ENCODE measurements at regions not wholly inside any gene's neighbourhood (a gene's known extent, or its start where the extent isn't known, plus 50 kb on each side); places are given as distances from the start of the nearest gene placed in this dataset.

- no peak overlapping the region for H3K4me2 ChIP-seq
- no peaks in the 10 kb centered on the region for H3K9me3 ChIP-seq (ENCODE audit: low read depth)
- TF ChIP-seq CTCF (IDR thresholded peaks at IDR 0.05; ENCODE audit: poor library complexity) = no peak
- no peak for TF ChIP-seq EZH2 (IDR thresholded peaks at IDR 0.05; ENCODE audit: borderline replicate concordance)
- TF ChIP-seq EZH2phosphoT487 (IDR thresholded peaks at IDR 0.05; ENCODE audit: low read depth, severe bottlenecking, unreplicated experiment) = no peak
- no peaks in the 10 kb centered on the region for H3K4me1 ChIP-seq (ENCODE audit: insufficient read depth)
- no peak for DNase-seq (ENCODE audit: low spot score)
- no peaks in the 10 kb centered on the region for H3K79me2 ChIP-seq
- no peaks in the 10 kb centered on the region for H3K36me3 ChIP-seq (replicated peaks; ENCODE audit: insufficient read depth, low read depth)
- no peak overlapping the region for H2AFZ ChIP-seq
- H4K20me1 ChIP-seq (ENCODE audit: insufficient read depth, poor library complexity, severe bottlenecking) = no peaks in the 10 kb centered on the region
- H3K4me3 ChIP-seq = no peak overlapping the region
- no peaks in the 10 kb centered on the region for H3K27me3 ChIP-seq
- WGBS (ENCODE audit: low lambda C conversion rate, missing lambda C conversion rate) = 68% methylated on average over 6 of the region's 6 CpGs
- no peaks in the 10 kb centered on the region for H3K9me2 ChIP-seq (replicated peaks; ENCODE audit: insufficient read depth)
- H3K27ac ChIP-seq = no peak overlapping the region
These were observed 378.3 kb upstream of the WWC1 start for GRCh38 chr5:167912941-167913665.

- no peaks in the 10 kb centered on the region for H3K9me2 ChIP-seq (replicated peaks; ENCODE audit: insufficient read depth)
- no peaks in the 10 kb centered on the region for H4K20me1 ChIP-seq (ENCODE audit: insufficient read depth, poor library complexity, severe bottlenecking)
- H3K36me3 ChIP-seq (replicated peaks; ENCODE audit: insufficient read depth, low read depth) = no peaks in the 10 kb centered on the region
- no peak overlapping the region for H3K4me3 ChIP-seq
- H3K4me1 ChIP-seq (ENCODE audit: insufficient read depth) = no peaks in the 10 kb centered on the region
- no peaks in the 10 kb centered on the region for H3K79me2 ChIP-seq
- DNase-seq (ENCODE audit: low spot score) = no peak
- WGBS (ENCODE audit: low lambda C conversion rate, missing lambda C conversion rate) = 95% methylated on average over 4 of the region's 4 CpGs
- H3K27me3 ChIP-seq = no peaks in the 10 kb centered on the region
- no peak overlapping the region for H3K27ac ChIP-seq
- no peak overlapping the region for H2AFZ ChIP-seq
- TF ChIP-seq EZH2 (IDR thresholded peaks at IDR 0.05; ENCODE audit: borderline replicate concordance) (no peak), EZH2phosphoT487 (IDR thresholded peaks at IDR 0.05; ENCODE audit: low read depth, severe bottlenecking, unreplicated experiment) (no peak), CTCF (IDR thresholded peaks at IDR 0.05; ENCODE audit: poor library complexity) (no peak)
- no peaks in the 10 kb centered on the region for H3K9me3 ChIP-seq (ENCODE audit: low read depth)
- no peak overlapping the region for H3K4me2 ChIP-seq
These were observed 376.2 kb upstream of the WWC1 start for GRCh38 chr5:167915237-167915636.

GRCh38 chr5:167916261-167916691, 375.2 kb upstream of the WWC1 start:
- 50% methylated on average over 8 of the region's 8 CpGs for WGBS (ENCODE audit: low lambda C conversion rate, missing lambda C conversion rate)
- no peak for DNase-seq (ENCODE audit: low spot score)
- Histone ChIP-seq H3K36me3 (replicated peaks; ENCODE audit: insufficient read depth, low read depth) (no peaks in the 10 kb centered on the region), H3K27ac (no peak overlapping the region), H3K79me2 (no peaks in the 10 kb centered on the region), H3K27me3 (no peaks in the 10 kb centered on the region), H3K4me1 (ENCODE audit: insufficient read depth) (no peaks in the 10 kb centered on the region), H3K4me3 (no peak overlapping the region), H3K9me2 (replicated peaks; ENCODE audit: insufficient read depth) (no peaks in the 10 kb centered on the region), H4K20me1 (ENCODE audit: insufficient read depth, poor library complexity, severe bottlenecking) (no peaks in the 10 kb centered on the region), H3K9me3 (ENCODE audit: low read depth) (no peaks in the 10 kb centered on the region), H3K4me2 (no peak overlapping the region), H2AFZ (no peak overlapping the region)
- no peak for TF ChIP-seq CTCF (IDR thresholded peaks at IDR 0.05; ENCODE audit: poor library complexity)
- TF ChIP-seq EZH2 (IDR thresholded peaks at IDR 0.05; ENCODE audit: borderline replicate concordance) = no peak
- no peak for TF ChIP-seq EZH2phosphoT487 (IDR thresholded peaks at IDR 0.05; ENCODE audit: low read depth, severe bottlenecking, unreplicated experiment)

All from hepatocyte (in vitro differentiated cells).